Esophagus muscularis mucosa (tissue), 4 donors: ENCODE measurements at regions not wholly inside any gene's neighbourhood (a gene's known extent, or its start where the extent isn't known, plus 50 kb on each side); places are given as distances from the start of the nearest gene placed in this dataset.

ENCODE experiments used
- DNase-seq: peaks from one replicate; pipeline ENCODE4 v3.0.0-alpha.2; 2017; ENCODE audit errors: extremely low spot score
- H3K27ac ChIP-seq, 4 donors: fragments of 200-600 bp; sonication (generic); replicated peaks in 1 of 4; 1 replicate in 3 of 4; 2 replicates in 1 of 4; pipeline ENCODE4 v1.5.1; 2016 to 2019; ENCODE audit warnings: mild to moderate bottlenecking in 1 of 4
- H3K27me3 ChIP-seq, 4 donors: fragments of 200-600 bp; sonication (generic); one replicate each; pipeline versions ENCODE4 v1.5.1 to v1.6.0; 2016 to 2019
- H3K36me3 ChIP-seq, 4 donors: fragments of 200-600 bp; sonication (generic); one replicate each; pipeline ENCODE4 v1.5.1; 2016 to 2019
- H3K4me1 ChIP-seq, 4 donors: fragments of 200-600 bp; sonication (generic); one replicate each; pipeline ENCODE4 v1.5.1; 2016 to 2019
- H3K4me3 ChIP-seq, 4 donors: fragments of 200-600 bp; sonication (generic); 1 replicate in 2 of 4; 2 replicates in 2 of 4; pipeline ENCODE4 v1.5.1; 2016 to 2019; ENCODE audit warnings: mild to moderate bottlenecking in 4 of 4, moderate library complexity in 1 of 4
- H3K9me3 ChIP-seq, 4 donors: fragments of 200-600 bp; sonication (generic); 1 replicate in 3 of 4; 2 replicates in 1 of 4; pipeline ENCODE4 v1.5.1; 2016 to 2019
- CTCF ChIP-seq, 3 experiments: fragments of 200-600 bp in 2 of 3; fragments of 450-650 bp in 1 of 3; sonication (generic) in 2 of 3; IDR thresholded peaks; one replicate each; pipeline ENCODE4 v1.5.1; 2017 to 2019; ENCODE audit warnings: antibody characterized with exemption in 3 of 3, mild to moderate bottlenecking in 2 of 3, moderate library complexity in 1 of 3
- EP300 ChIP-seq: sonication (generic); formaldehyde crosslinking; IDR thresholded peaks from one replicate; pipeline ENCODE4 v1.6.1; 2017; ENCODE audit warnings: antibody characterized with exemption
- POLR2A ChIP-seq: fragments of 450-650 bp; IDR thresholded peaks from one replicate; pipeline ENCODE4 v1.6.1; 2017; ENCODE audit warnings: antibody characterized with exemption, moderate library complexity, mild to moderate bottlenecking, low read depth
- POLR2AphosphoS5 ChIP-seq, 2 donors: sonication (generic); formaldehyde crosslinking; IDR thresholded peaks; one replicate each; pipeline ENCODE4 v1.6.1; 2017; ENCODE audit warnings: antibody characterized with exemption in 2 of 2
- WGBS: methylation state at CpG from one replicate; pipeline ENCODE4 v1.1.5; 2018; 5-methylcytosine and 5-hydroxymethylcytosine counted together
- intact Hi-C: fragments of 100-400 bp; cut with DNase I; formaldehyde crosslinking; loops from one replicate; pipeline ENCODE4 v1.15.1; 2023

GRCh38 chr1:166221316-166221715 lies 54.5 kb upstream of the FAM78B start:
- DNase-seq: no peak
- no peak for TF ChIP-seq POLR2A
- TF ChIP-seq EP300: no peak
- no peak for TF ChIP-seq CTCF (IDR thresholded peaks at IDR 0.05)
- no peak for TF ChIP-seq POLR2AphosphoS5 (IDR thresholded peaks at IDR 0.05)
- Histone ChIP-seq H3K36me3 (no peaks in the 10 kb centered on the region), H3K9me3 (peaks cover 0 to 21% (median 17%) of the 10 kb centered on the region in 4 donors), H3K27me3 (no peaks in the 10 kb centered on the region), H3K27ac (no peak overlapping the region), H3K4me1 (no peaks in the 10 kb centered on the region), H3K4me3 (no peak overlapping the region)
- WGBS: 68% methylated on average over 1 of the region's 1 CpG
- intact Hi-C loops: no loop called here

- Histone ChIP-seq H3K27me3 (no peaks in the 10 kb centered on the region), H3K36me3 (no peaks in the 10 kb centered on the region), H3K27ac (no peak overlapping the region), H3K9me3 (peaks cover 0 to 11% (median 3%) of the 10 kb centered on the region in 4 donors), H3K4me1 (no peaks in the 10 kb centered on the region), H3K4me3 (no peak overlapping the region)
- DNase-seq: no peak
- TF ChIP-seq EP300 (no peak), POLR2AphosphoS5 (IDR thresholded peaks at IDR 0.05) (no peak), CTCF (IDR thresholded peaks at IDR 0.05) (no peak)
- 56% methylated on average over 6 of the region's 6 CpGs for WGBS
- intact Hi-C loops: no loop called here
Measured at GRCh38 chr1:166233750-166234366, 67.1 kb upstream of the FAM78B start.

GRCh38 chr1:166235728-166236127 lies 68.9 kb upstream of the FAM78B start:
- no peak overlapping the region for H3K4me3 ChIP-seq
- no peak for DNase-seq
- no peaks in the 10 kb centered on the region for H3K4me1 ChIP-seq
- H3K9me3 ChIP-seq: peaks cover 0 to 11% (median 3%) of the 10 kb centered on the region in 4 donors
- 64% methylated on average over 2 of the region's 2 CpGs for WGBS
- no peak overlapping the region for H3K27ac ChIP-seq
- no peak for TF ChIP-seq POLR2A
- no peak for TF ChIP-seq CTCF (IDR thresholded peaks at IDR 0.05)
- no peak for TF ChIP-seq EP300
- TF ChIP-seq POLR2AphosphoS5 (IDR thresholded peaks at IDR 0.05): no peak
- intact Hi-C loops: no loop called here
- no peaks in the 10 kb centered on the region for H3K27me3 ChIP-seq
- H3K36me3 ChIP-seq: no peaks in the 10 kb centered on the region

GRCh38 chr1:166237675-166238074 lies 70.9 kb upstream of the FAM78B start:
- no peak overlapping the region for H3K27ac ChIP-seq
- no peaks in the 10 kb centered on the region for H3K27me3 ChIP-seq
- no peaks in the 10 kb centered on the region for H3K36me3 ChIP-seq
- WGBS: 69% methylated on average over 1 of the region's 1 CpG
- intact Hi-C loops: no loop called here
- no peaks in the 10 kb centered on the region for H3K4me1 ChIP-seq
- H3K4me3 ChIP-seq: no peak overlapping the region
- TF ChIP-seq POLR2AphosphoS5 (IDR thresholded peaks at IDR 0.05) (no peak), EP300 (no peak), CTCF (IDR thresholded peaks at IDR 0.05) (no peak), POLR2A (no peak)
- no peak for DNase-seq
- H3K9me3 ChIP-seq: peaks cover 0 to 7% (median 0%) of the 10 kb centered on the region in 4 donors
